NCI-H187 (cell line): ENCODE measurements at regions not wholly inside any gene's neighbourhood (a gene's known extent, or its start where the extent isn't known, plus 50 kb on each side); places are given as distances from the start of the nearest gene placed in this dataset.
"Not testable (repeated sequence)": the region's sequence is repeated elsewhere in the genome, so short reads cannot be mapped to it uniquely, and the experiment has no call there.

Experiments used
- DNase-seq, 2 experiments: peaks; one replicate each; lab custom pipeline; 2025; lab: John Stamatoyannopoulos, UW

DNA sequence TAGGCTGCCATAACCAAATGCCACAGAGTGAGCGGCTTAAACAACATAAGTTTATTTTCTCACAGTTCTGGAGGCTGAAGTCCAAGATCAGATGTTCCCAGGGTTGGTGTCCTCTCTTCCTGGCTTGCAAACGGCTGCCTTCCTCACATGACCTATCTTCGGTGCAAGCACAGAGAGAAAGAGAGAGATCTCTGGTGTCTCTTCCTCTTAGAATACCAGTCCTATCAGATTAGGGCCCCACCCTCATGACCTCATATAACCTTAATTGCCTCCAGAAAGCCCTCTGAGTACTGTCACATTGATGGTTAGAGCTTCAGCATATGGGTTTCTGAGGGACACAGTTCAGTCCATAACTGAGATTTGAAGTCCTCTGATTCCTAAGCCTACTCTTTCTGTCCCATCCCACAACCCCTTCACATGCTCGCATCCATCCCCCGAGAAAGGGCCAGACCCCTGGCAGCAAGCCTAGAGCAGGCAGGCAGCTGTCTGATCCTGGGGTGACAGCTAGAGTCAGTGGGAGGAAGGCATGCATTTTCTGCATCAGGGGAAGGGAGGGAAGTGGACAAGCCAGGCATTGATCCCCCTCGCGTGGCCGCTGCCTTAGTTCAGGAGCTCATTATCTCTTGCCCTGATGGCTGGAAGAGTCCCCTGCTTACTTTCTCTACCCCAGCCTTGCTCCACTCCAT lies 114.1 kb downstream of the FAR1 start:
- DNase-seq = no peak

DNA sequence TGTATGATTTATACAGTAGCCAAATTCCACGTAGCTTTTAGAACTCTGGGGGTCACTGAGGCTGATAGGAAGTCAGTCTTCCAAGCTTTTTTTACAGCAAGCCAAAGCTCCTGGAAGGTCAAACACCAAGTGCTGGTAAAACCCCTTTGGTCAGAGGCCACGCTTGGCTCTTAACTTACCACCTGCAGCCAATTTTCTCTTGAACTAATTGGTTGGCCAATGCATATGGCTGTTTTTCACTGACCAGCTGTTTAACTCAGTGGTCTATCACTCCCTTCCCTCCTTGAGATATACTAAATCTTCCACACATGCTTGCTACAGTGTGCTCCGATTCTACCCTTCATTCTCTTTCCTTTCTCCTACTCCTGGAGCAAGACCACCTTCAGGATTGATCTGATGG lies 116.0 kb downstream of the FAR1 start:
- DNase-seq = no peak

DNA sequence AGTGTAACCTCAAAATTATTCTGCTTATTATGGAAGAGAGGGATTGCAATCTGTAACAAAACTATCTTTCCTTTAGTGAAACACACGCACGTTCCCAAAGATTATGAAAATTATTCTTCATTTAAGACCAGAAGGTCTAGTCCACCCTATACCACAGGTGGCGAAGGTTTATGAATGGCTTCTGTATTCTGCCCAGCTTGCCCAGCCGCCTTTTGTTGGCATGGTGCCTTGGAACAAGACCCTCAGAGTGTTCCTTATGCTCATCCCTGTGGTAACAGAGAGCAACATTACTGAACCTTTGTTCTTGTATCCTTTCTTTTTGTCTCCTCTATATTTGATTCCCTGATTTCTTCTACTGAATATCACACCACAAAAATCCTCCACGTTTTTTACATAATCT lies 116.4 kb downstream of the FAR1 start:
- DNase-seq = no peak

DNA sequence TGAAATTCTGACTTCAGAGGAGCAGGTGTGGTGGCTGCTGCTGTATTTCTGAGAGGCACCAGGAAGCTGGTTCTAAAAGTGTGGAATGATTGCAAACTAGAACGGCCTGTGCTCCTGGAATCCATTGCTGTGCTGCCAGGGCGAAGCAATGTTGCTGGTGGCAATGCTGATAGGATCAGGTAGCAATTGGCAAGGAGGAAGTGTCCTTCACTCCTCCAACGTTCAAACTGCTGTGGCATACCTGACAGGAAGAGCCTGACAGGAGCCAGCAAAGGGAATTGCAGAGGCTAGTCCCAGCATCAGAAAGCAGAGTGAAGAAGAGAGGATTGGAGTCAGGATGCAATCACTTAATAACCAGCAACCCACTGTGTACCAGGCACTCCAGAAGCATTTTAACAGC lies 118.2 kb downstream of the FAR1 start:
- DNase-seq = peak in 1 of 2 experiments; percentile 36

GRCh38 chr11:13797616-13798015 lies 129.1 kb downstream of the FAR1 start:
- DNase-seq = not testable (repeated sequence)

DNA sequence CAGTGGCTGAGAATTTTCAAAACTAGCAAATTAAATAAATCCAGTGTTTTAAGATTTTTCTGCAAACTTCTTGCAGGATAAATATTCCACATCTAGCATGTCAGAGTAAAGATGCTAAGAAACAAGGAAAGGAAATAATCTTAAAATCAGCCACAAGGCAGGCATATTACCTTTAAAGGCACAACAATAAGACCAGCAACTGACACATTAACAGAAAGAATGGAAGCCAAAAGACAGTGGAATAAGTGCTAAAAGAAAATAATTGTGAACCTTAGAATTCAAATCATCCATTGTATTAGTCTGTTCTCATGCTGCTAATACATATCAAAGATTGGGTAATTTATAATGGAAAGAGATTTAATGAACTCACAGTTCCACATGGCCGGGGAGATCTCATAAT lies 132.4 kb downstream of the FAR1 start:
- DNase-seq = no peak

DNA sequence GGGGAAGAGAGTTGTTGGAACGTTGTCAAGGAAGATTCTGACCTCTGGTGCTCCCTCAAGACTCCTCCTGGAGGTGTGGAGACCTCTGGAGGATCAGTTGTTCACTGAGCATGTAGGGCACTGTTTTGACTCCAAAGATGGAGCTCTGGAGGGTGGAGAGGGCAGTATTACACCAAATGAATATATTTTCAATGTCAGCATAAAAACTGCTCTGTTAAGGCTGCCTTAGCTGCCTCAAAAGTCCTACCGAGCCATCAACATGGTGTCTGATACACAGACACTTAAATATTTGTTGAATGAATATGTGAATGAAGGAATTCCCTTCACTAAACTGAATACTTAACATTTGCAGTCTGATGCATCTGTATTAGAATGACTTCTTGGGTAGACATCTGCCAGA lies 144.2 kb upstream of the SPON1 start:
- no peak for DNase-seq

DNA sequence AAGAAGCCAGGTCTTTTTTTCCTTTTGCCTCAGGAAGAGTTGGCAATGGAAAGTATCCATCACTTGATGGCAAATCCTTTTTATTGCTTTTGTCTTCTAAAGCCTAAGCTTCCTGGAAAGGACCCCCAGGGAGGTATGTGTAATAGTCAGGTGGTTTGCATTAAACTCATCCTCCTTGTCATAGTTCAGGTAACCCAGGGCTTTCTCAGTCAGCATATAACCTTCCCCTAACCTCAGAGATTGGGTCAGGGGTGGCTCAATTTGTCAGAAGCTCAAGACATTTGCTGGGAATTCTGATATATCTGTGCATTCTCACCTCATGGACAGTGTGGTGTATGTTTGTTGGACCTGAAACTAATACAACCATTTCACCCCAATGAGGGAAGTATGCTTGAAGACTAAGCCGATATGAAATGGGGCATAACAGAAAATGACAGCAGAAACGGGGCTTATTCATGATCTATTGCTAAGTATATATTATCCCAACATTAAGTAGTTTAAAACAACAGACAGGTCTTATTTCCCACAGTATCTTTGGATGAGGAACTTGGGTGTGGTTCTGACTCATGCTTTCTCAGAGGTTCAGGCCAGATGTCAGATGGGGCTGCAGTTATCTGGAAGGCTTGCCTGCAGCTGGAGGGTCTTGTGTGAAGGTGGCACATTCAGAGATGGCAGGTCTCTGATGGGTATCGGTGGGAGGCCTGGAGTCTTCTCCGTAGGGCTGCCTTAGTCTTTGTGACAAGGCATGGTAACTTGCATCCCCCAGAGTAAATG lies 135.8 kb upstream of the SPON1 start:
- DNase-seq = no peak

DNA sequence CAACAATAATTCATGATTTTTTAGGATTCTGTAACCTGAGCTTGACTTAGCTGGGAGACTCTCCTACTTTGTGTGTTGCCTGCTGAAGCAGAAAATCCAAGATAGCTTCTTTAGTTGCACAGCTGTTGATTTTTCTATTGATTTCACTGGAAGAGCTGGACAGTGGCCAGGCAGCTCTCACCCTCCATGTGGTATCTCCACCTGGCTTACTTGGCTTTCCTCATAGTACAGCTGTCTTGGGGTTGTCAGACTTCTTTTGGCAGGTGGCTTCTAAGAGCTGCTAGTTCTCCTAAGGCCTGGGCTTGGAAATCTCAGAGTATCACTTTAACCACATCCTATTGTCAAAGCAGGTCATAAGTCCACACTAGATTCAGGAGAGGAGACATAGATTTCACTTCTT lies 130.8 kb upstream of the SPON1 start:
- DNase-seq = peak; percentile 17 to 45

DNA sequence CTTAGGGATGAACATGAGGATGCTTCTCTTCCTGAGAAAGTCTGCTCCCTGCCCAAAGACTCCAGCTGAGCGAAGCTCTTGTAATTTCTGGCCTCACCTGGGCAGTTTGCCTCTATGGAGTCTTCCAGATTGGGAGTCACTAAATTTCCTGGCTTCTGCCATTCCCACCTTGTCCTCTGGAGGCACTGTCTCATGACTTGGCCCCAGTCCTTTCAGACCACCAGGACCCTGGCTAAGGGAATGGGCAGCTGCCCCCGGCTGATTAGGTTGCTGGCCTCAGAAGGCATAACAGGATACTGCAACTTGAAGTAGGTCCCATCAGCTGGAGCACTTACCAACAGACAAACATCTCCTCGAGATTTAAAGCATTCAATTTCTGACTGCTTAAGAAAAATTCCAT lies 128.1 kb upstream of the SPON1 start:
- DNase-seq = no peak

DNA sequence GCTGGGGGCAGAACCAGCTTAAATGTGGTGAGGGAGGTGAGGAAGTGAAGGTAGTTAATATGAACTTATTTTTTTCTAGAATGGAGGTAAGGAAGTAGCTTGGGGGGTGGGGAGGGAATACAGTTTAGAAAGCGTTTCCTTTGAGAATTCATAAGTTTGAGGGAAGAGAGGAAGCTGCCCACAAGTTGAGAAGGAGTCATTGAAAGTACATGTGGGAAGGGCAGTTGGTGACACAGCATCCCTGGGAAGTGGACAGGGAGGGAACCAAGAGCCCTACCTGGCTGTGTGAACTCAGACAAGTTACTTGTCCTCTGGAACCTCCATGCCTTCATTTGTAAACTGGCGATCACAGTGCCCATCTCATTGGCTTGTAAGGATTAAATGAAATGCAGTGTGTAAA lies 125.9 kb upstream of the SPON1 start:
- no peak for DNase-seq

GRCh38 chr11:13837286-13837685 lies 125.2 kb upstream of the SPON1 start:
- no peak for DNase-seq

GRCh38 chr11:13841393-13841792 lies 121.1 kb upstream of the SPON1 start:
- DNase-seq = no peak

GRCh38 chr11:13848031-13848430 lies 114.5 kb upstream of the SPON1 start:
- DNase-seq = no peak

- DNase-seq = no peak
Measured at GRCh38 chr11:13850231-13851005, 112.1 kb upstream of the SPON1 start.

- DNase-seq = no peak
Measured at GRCh38 chr11:13851691-13852090, 110.8 kb upstream of the SPON1 start.

DNA sequence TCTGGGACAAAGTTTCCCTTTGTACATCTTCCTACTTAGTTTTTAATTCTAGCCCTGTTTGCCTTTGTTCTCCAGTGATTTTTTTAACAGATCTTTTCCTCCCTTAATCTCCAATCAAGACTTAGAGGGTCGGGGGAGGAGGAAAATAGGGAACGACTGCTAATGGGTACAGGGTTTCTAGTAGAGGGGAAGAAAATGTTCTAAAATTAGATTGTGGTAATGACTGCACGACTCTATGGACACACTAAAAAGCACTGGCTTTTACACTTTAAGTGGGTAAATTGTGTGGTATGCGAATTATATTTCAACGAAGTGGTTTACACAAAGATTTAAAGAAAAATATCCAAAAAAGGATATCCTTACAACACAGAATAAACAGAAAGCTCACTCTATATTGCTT lies 110.0 kb upstream of the SPON1 start:
- no peak for DNase-seq

DNA sequence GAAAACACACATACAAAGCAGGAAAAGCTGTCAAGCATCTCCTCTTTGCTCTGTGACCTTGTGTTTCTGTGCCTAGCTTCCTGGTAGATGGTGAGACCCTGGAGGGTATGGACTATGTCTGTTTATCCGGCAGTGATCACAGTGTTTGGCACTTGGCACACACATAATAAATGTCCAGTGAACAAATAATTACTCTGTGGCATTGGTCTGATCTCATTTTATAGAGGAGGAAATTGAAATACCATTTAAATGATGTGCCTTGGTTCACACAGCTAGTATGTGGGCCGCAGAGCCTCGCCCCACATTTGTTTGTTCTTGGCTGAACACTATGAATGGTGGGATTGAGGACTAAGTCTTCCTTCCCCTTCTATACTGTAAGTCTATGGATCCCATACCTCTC lies 104.7 kb upstream of the SPON1 start:
- DNase-seq = no peak

- DNase-seq = no peak
Measured at GRCh38 chr11:13859892-13860291, 102.6 kb upstream of the SPON1 start.

GRCh38 chr11:13861411-13861810 lies 101.1 kb upstream of the SPON1 start:
- DNase-seq = no peak

DNA sequence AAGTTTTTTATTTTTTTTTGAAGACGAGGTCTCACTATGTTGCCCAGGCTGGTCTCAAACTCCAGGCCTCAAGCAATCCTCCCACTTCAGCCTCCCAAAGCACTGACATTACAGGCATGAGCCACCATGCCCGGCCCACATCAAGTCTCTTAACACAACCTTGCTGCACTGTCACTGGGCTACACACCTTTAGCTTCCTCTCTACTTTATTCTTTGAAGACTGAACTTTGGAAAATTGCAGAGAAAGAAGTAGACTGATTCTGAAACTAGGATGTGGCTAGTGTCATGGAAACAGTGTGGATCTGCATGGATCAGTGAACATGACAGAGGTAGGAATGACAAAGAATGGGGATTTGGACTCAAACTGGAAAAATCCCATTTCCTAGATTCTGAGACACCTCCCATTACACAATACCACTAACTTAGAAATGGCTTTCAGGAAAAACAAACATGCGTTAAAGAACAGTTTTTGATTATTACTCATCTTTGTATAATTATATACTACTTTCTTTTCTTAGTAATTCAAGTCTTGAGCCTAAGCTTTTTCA lies 99.6 kb upstream of the SPON1 start:
- no peak for DNase-seq

- no peak for DNase-seq
Measured at GRCh38 chr11:13868710-13869397, 93.7 kb upstream of the SPON1 start.
